PFSK-1 (cell line): ENCODE measurements at regions not wholly inside any gene's neighbourhood (a gene's known extent, or its start where the extent isn't known, plus 50 kb on each side); places are given as distances from the start of the nearest gene placed in this dataset.

Experiments
- FOXP2 ChIP-seq: optimal IDR thresholded peaks from 2 replicates; pipeline ENCODE3; 2011; ENCODE audit warnings: borderline replicate concordance, control low read depth, inconsistent platforms; ENCODE audit not compliant: insufficient read depth; ENCODE audit errors: extremely low read length, extremely low read depth
- POLR2AphosphoS5 ChIP-seq: IDR thresholded peaks from 2 replicates; pipeline ENCODE4 v1.6.1; 2012; ENCODE audit warnings: low read depth, mild to moderate bottlenecking, control low read depth, low read length, moderate library complexity
- REST ChIP-seq, 2 experiments: IDR thresholded peaks; 2 replicates each; pipeline versions ENCODE4 v1.6.1 to v1.8.0; 2011 to 2012; ENCODE audit warnings: low read depth in 2 of 2, low read length in 2 of 2, control low read depth in 1 of 2, inconsistent platforms in 1 of 2, mild to moderate bottlenecking in 1 of 2, moderate library complexity in 1 of 2; ENCODE audit not compliant: insufficient read depth in 1 of 2
- SIN3A ChIP-seq: IDR thresholded peaks from 2 replicates; pipeline ENCODE4 v1.6.1; 2012; ENCODE audit warnings: mild to moderate bottlenecking, low read length, moderate library complexity, borderline replicate concordance; ENCODE audit not compliant: insufficient read depth

GRCh38 chr6:26202201-26202611, 115.0 kb downstream of the HFE start:
- TF ChIP-seq POLR2AphosphoS5 = no peak
- TF ChIP-seq SIN3A = no peak
- TF ChIP-seq REST (IDR thresholded peaks at IDR 0.05; ENCODE audit: insufficient read depth in 1 of 2, low read depth in 2 of 2, low read length in 2 of 2) = no peak
- no peak for TF ChIP-seq FOXP2
